ENCODE measurements at regions not wholly inside any gene's neighbourhood (a gene's known extent, or its start where the extent isn't known, plus 50 kb on each side); places are given as distances from the start of the nearest gene placed in this dataset.

DNA sequence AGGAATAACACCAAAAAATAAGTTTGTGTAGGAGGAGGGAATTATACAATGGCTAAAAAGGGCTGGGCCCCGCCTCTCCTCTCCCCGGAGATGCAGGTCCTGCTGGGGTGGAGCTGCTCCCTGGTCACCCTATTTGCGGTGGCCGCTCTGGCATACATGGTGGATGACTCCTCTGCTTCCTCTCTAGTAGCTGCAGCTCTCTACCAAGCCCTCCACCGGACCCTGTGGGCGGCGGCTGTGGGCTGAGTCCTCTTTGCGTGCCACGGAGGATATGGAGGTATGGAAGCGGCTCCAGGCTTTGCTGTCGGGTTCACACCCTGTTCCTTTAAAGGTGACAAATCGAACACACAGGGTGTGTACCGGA lies 77.1 kb upstream of the SEC11C start (continued):
- TF ChIP-seq ILF3 (IDR thresholded peaks at IDR 0.05; ENCODE audit: borderline replicate concordance) (no peak), NR2C1 (IDR thresholded peaks at IDR 0.05) (no peak), NR2C1 (tag; IDR thresholded peaks at IDR 0.05) (no peak)
- TF ChIP-seq, protein P1, sequence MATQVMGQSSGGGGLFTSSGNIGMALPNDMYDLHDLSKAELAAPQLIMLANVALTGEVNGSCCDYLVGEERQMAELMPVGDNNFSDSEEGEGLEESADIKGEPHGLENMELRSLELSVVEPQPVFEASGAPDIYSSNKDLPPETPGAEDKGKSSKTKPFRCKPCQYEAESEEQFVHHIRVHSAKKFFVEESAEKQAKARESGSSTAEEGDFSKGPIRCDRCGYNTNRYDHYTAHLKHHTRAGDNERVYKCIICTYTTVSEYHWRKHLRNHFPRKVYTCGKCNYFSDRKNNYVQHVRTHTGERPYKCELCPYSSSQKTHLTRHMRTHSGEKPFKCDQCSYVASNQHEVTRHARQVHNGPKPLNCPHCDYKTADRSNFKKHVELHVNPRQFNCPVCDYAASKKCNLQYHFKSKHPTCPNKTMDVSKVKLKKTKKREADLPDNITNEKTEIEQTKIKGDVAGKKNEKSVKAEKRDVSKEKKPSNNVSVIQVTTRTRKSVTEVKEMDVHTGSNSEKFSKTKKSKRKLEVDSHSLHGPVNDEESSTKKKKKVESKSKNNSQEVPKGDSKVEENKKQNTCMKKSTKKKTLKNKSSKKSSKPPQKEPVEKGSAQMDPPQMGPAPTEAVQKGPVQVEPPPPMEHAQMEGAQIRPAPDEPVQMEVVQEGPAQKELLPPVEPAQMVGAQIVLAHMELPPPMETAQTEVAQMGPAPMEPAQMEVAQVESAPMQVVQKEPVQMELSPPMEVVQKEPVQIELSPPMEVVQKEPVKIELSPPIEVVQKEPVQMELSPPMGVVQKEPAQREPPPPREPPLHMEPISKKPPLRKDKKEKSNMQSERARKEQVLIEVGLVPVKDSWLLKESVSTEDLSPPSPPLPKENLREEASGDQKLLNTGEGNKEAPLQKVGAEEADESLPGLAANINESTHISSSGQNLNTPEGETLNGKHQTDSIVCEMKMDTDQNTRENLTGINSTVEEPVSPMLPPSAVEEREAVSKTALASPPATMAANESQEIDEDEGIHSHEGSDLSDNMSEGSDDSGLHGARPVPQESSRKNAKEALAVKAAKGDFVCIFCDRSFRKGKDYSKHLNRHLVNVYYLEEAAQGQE (IDR thresholded peaks at IDR 0.05; ENCODE audit: borderline replicate concordance): no peak
- TF ChIP-seq, protein P1 (CRISPR knock-in tag; IDR thresholded peaks at IDR 0.05; ENCODE audit: low read depth): no peak
- TF ChIP-seq, protein P2, sequence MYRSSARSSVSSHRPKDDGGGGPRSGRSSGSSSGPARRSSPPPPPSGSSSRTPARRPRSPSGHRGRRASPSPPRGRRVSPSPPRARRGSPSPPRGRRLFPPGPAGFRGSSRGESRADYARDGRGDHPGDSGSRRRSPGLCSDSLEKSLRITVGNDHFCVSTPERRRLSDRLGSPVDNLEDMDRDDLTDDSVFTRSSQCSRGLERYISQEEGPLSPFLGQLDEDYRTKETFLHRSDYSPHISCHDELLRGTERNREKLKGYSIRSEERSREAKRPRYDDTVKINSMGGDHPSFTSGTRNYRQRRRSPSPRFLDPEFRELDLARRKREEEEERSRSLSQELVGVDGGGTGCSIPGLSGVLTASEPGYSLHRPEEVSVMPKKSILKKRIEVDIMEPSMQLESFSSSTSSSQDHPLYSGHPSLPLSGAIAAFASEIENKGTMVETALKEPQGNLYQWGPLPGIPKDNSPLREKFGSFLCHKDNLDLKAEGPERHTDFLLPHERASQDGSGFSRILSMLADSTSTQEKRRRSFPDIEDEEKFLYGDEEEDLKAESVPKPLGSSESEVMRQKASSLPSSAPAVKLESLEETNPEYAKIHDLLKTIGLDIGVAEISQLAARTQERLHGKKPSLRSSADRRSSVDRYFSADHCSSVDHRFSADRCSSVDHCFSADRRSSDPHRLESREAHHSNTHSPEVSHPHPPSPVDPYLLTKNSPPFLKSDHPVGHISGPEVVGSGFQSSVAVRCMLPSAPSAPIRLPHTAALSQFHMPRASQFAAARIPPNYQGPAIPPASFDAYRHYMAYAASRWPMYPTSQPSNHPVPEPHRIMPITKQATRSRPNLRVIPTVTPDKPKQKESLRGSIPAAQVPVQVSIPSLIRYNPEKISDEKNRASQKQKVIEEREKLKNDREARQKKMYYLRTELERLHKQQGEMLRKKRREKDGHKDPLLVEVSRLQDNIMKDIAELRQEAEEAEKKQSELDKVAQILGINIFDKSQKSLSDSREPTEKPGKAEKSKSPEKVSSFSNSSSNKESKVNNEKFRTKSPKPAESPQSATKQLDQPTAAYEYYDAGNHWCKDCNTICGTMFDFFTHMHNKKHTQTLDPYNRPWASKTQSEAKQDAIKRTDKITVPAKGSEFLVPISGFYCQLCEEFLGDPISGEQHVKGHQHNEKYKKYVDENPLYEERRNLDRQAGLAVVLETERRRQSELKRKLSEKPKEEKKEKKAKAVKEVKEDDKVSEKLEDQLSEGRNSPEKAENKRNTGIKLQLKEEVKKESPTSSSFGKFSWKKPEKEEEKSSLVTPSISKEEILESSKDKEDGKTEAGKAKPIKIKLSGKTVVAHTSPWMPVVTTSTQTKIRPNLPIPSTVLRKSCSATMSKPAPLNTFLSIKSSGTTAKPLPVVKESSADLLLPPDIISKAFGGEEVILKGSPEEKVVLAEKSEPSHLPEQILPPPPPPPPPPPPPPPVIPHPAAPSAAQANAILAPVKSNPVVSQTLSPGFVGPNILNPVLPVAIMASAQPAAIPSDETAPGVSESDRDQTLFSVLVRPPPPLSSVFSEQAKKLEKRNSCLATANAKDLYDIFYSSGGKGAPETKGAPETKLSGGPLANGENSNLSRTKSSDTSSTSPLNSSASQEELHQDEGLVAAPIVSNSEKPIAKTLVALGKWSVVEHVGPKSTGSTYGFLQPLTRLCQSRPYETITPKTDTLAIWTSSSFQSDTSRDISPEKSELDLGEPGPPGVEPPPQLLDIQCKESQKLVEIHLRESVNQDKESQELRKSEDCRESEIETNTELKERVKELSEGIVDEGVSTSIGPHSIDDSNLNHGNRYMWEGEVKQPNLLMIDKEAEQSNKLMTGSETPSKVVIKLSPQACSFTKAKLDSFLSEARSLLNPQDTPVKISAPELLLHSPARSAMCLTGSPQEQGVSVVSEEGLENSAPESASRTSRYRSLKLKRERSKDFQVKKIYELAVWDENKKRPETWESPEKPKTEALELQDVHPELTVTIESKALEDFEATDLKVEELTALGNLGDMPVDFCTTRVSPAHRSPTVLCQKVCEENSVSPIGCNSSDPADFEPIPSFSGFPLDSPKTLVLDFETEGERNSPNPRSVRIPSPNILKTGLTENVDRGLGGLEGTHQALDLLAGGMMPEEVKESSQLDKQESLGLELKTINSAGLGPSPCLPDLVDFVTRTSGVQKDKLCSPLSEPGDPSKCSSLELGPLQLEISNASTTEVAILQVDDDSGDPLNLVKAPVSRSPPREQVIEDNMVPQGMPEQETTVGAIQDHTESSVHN (IDR thresholded peaks at IDR 0.05; ENCODE audit: borderline replicate concordance in 1 of 2, low read depth in 1 of 2): no peak
